Astrocyte (in vitro differentiated cells and primary cell): ENCODE measurements at regions not wholly inside any gene's neighbourhood (a gene's known extent, or its start where the extent isn't known, plus 50 kb on each side); places are given as distances from the start of the nearest gene placed in this dataset.

Experiments used
- EZH2 ChIP-seq: IDR thresholded peaks from 2 replicates; pipeline ENCODE4 v1.6.1; 2012; ENCODE audit warnings: mild to moderate bottlenecking, low read length, inconsistent platforms; ENCODE audit not compliant: insufficient read depth
- TF ChIP-seq, protein P1 (sequence below): IDR thresholded peaks from 2 replicates; pipeline ENCODE4 v1.5.1; 2011; ENCODE audit warnings: low read depth, mild to moderate bottlenecking, inconsistent platforms, low read length, moderate library complexity; ENCODE audit not compliant: insufficient read depth

GRCh38 chr2:18276583-18277075 is 283.8 kb downstream of the RDH14 start:
- no peak for TF ChIP-seq EZH2
- TF ChIP-seq, protein P1, sequence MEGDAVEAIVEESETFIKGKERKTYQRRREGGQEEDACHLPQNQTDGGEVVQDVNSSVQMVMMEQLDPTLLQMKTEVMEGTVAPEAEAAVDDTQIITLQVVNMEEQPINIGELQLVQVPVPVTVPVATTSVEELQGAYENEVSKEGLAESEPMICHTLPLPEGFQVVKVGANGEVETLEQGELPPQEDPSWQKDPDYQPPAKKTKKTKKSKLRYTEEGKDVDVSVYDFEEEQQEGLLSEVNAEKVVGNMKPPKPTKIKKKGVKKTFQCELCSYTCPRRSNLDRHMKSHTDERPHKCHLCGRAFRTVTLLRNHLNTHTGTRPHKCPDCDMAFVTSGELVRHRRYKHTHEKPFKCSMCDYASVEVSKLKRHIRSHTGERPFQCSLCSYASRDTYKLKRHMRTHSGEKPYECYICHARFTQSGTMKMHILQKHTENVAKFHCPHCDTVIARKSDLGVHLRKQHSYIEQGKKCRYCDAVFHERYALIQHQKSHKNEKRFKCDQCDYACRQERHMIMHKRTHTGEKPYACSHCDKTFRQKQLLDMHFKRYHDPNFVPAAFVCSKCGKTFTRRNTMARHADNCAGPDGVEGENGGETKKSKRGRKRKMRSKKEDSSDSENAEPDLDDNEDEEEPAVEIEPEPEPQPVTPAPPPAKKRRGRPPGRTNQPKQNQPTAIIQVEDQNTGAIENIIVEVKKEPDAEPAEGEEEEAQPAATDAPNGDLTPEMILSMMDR = no peak
